WTC11 (cell line): ENCODE measurements at regions not wholly inside any gene's neighbourhood (a gene's known extent, or its start where the extent isn't known, plus 50 kb on each side); places are given as distances from the start of the nearest gene placed in this dataset.

Experiments used
- ATAC-seq: fragments of 200-7000 bp; cut with Tn5 transposase; 2 replicates; pipeline ENCODE4 v1.10.0; 2021; ENCODE audit warnings: mild to moderate bottlenecking, moderate library complexity
- CTCF ChIA-PET: fragments of 300-600 bp; sonication (Branson Sonifier 250); formaldehyde crosslinking; loops from one replicate; lab custom pipeline; 2021; ENCODE audit warnings: antibody characterized with exemption; lab: Charles Lee
- POLR2A ChIA-PET: fragments of 350-600 bp; sonication (Branson Sonifier 250); formaldehyde crosslinking; loops from one replicate; lab custom pipeline; 2021; ENCODE audit warnings: antibody characterized with exemption; lab: Charles Lee
- DNase-seq: peaks from one replicate; pipeline ENCODE4 v3.0.0; 2021; ENCODE audit warnings: low spot score
- H3K27ac Mint-ChIP-seq: 2 replicates; pipeline ENCODE4 v1.8.0; 2021; ENCODE audit warnings: mixed read lengths
- H3K27me3 Mint-ChIP-seq: 2 replicates; pipeline ENCODE4 v1.8.0; 2021; ENCODE audit warnings: low read depth, mild to moderate bottlenecking, moderate library complexity, mixed read lengths
- H3K36me3 Mint-ChIP-seq: 2 replicates; pipeline ENCODE4 v1.8.0; 2021; ENCODE audit warnings: mixed read lengths
- H3K4me1 Mint-ChIP-seq: 2 replicates; pipeline ENCODE4 v1.8.0; 2022; ENCODE audit warnings: mixed read lengths
- H3K4me3 Mint-ChIP-seq: 2 replicates; pipeline ENCODE4 v1.8.0; 2021; ENCODE audit warnings: mild to moderate bottlenecking, moderate library complexity, mixed read lengths
- H3K9me3 Mint-ChIP-seq: 2 replicates; pipeline ENCODE4 v1.8.0; 2021; ENCODE audit warnings: mixed read lengths
- AR ChIP-seq: fragments of 250-450 bp; sonication (Bioruptor Pico); IDR thresholded peaks from 2 replicates; pipeline ENCODE4 v1.9.0; 2021; ENCODE audit warnings: mild to moderate bottlenecking
- CREM ChIP-seq: sonication (generic); formaldehyde crosslinking; IDR thresholded peaks from 2 replicates; pipeline ENCODE4 v1.8.1; 2022; ENCODE audit warnings: mild to moderate bottlenecking, missing genetic modification reagents, moderate library complexity
- CTCF ChIP-seq: fragments of 200-600 bp; IDR thresholded peaks from 2 replicates; pipeline ENCODE4 v1.8.0; 2022; ENCODE audit warnings: antibody characterized with exemption
- ETV6 ChIP-seq: sonication (generic); formaldehyde crosslinking; IDR thresholded peaks from 2 replicates; pipeline ENCODE4 v1.8.1; 2022; ENCODE audit warnings: mild to moderate bottlenecking, missing genetic modification reagents
- FOXK1 ChIP-seq: sonication (generic); formaldehyde crosslinking; IDR thresholded peaks from 2 replicates; pipeline ENCODE4 v1.8.0; 2022; ENCODE audit warnings: mild to moderate bottlenecking, moderate library complexity, missing genetic modification reagents
- GABPB1 ChIP-seq: sonication (generic); formaldehyde crosslinking; IDR thresholded peaks from 2 replicates; pipeline ENCODE4 v1.8.1; 2023; ENCODE audit warnings: mild to moderate bottlenecking, missing genetic modification reagents
- HMGXB4 ChIP-seq: sonication (generic); formaldehyde crosslinking; IDR thresholded peaks from 2 replicates; pipeline ENCODE4 v1.8.1; 2023; ENCODE audit warnings: mild to moderate bottlenecking, moderate library complexity, missing genetic modification reagents
- IRF2 ChIP-seq: sonication (generic); formaldehyde crosslinking; IDR thresholded peaks from 2 replicates; pipeline ENCODE4 v1.8.0; 2022; ENCODE audit warnings: low read depth, missing genetic modification reagents, borderline replicate concordance
- JUN ChIP-seq: sonication (generic); formaldehyde crosslinking; IDR thresholded peaks from 2 replicates; pipeline ENCODE4 v1.8.0; 2023; ENCODE audit warnings: mild to moderate bottlenecking, missing genetic modification reagents
- MAX ChIP-seq: sonication (generic); formaldehyde crosslinking; IDR thresholded peaks from 2 replicates; pipeline ENCODE4 v1.8.0; 2022; ENCODE audit warnings: mild to moderate bottlenecking, missing genetic modification reagents
- NFYB ChIP-seq: sonication (generic); formaldehyde crosslinking; conservative IDR thresholded peaks from 2 replicates; pipeline ENCODE4 v1.8.0; 2022; ENCODE audit warnings: low read depth, missing genetic modification reagents
- OVOL2 ChIP-seq: fragments of 250-450 bp; sonication (Bioruptor Pico); IDR thresholded peaks from 2 replicates; pipeline ENCODE4 v1.9.0; 2021; ENCODE audit warnings: mild to moderate bottlenecking, borderline replicate concordance
- SMAD4 ChIP-seq: sonication (generic); formaldehyde crosslinking; IDR thresholded peaks from 2 replicates; pipeline ENCODE4 v1.8.0; 2022; ENCODE audit warnings: mild to moderate bottlenecking, missing genetic modification reagents
- TEAD4 ChIP-seq: sonication (generic); formaldehyde crosslinking; IDR thresholded peaks from 2 replicates; pipeline ENCODE4 v1.8.0; 2022; ENCODE audit warnings: mild to moderate bottlenecking, missing genetic modification reagents
- USF2 ChIP-seq: sonication (generic); formaldehyde crosslinking; IDR thresholded peaks from 2 replicates; pipeline ENCODE4 v1.8.1; 2023; ENCODE audit warnings: mild to moderate bottlenecking, missing genetic modification reagents, moderate library complexity
- ZNF138 ChIP-seq: sonication (generic); formaldehyde crosslinking; conservative IDR thresholded peaks from 2 replicates; pipeline ENCODE4 v1.8.1; 2022; ENCODE audit warnings: mild to moderate bottlenecking, moderate library complexity, missing genetic modification reagents
- ZNF263 ChIP-seq: sonication (generic); formaldehyde crosslinking; IDR thresholded peaks from 2 replicates; pipeline ENCODE4 v1.8.1; 2022; ENCODE audit warnings: low read depth, mild to moderate bottlenecking, moderate library complexity, missing genetic modification reagents
- ZNF317 ChIP-seq: sonication (generic); formaldehyde crosslinking; IDR thresholded peaks from 2 replicates; pipeline ENCODE4 v1.8.1; 2023; ENCODE audit warnings: low read depth, mild to moderate bottlenecking, moderate library complexity, missing genetic modification reagents, borderline replicate concordance
- ZNF532 ChIP-seq: fragments of 250-450 bp; sonication (Bioruptor Pico); IDR thresholded peaks from 2 replicates; pipeline ENCODE4 v1.9.0; 2021; ENCODE audit warnings: mild to moderate bottlenecking, borderline replicate concordance
- ZNF671 ChIP-seq: fragments of 250-450 bp; sonication (Bioruptor Pico); IDR thresholded peaks from 2 replicates; pipeline ENCODE4 v1.8.0; 2021; ENCODE audit warnings: mild to moderate bottlenecking
- ZSCAN18 ChIP-seq: fragments of 250-450 bp; sonication (Bioruptor Pico); IDR thresholded peaks from 2 replicates; pipeline ENCODE4 v2.1.2; 2022; ENCODE audit warnings: mild to moderate bottlenecking, moderate library complexity

GRCh38 chr11:81487109-81487508 lies 1246.6 kb downstream of the FAM181B start:
- DNase-seq = no peak
- Mint-ChIP-seq H3K27ac (no peak overlapping the region), H3K4me3 (no peak overlapping the region), H3K9me3 (no peaks in the 10 kb centered on the region), H3K4me1 (peaks cover 11% of the 10 kb centered on the region), H3K27me3 (no peaks in the 10 kb centered on the region)
- POLR2A ChIA-PET = no interaction called here
- ATAC-seq = no peak
- TF ChIP-seq TEAD4 = no peak
- no peak for TF ChIP-seq ZNF263
- TF ChIP-seq CTCF = no peak
- no peak for TF ChIP-seq ZSCAN18 (CRISPR knock-in tag)
- no peak for TF ChIP-seq ETV6 (CRISPR knock-in tag)
- TF ChIP-seq CREM (CRISPR knock-in tag) = no peak
- no peak for TF ChIP-seq IRF2 (CRISPR knock-in tag)
- TF ChIP-seq FOXK1 (CRISPR knock-in tag) = no peak
- TF ChIP-seq ZNF317 (CRISPR knock-in tag) = no peak
- TF ChIP-seq NFYB = no peak
- TF ChIP-seq JUN (CRISPR knock-in tag) = no peak
- no peak for TF ChIP-seq GABPB1
- TF ChIP-seq SMAD4 (CRISPR knock-in tag) = no peak
- no peak for TF ChIP-seq ZNF671 (CRISPR knock-in tag)
- TF ChIP-seq OVOL2 (CRISPR knock-in tag) = no peak
- TF ChIP-seq AR = no peak
- no peak for TF ChIP-seq HMGXB4
- TF ChIP-seq, all 79 proteins: peak for 0
- H3K36me3 Mint-ChIP-seq = no peaks in the 10 kb centered on the region
- CTCF ChIA-PET = no interaction called here

GRCh38 chr11:81484196-81484595 lies 1249.5 kb downstream of the FAM181B start:
- Mint-ChIP-seq H3K4me1 (no peaks in the 10 kb centered on the region; the same call in 1 of the 2 replicates), H3K27ac (no peak overlapping the region), H3K27me3 (no peaks in the 10 kb centered on the region), H3K9me3 (no peaks in the 10 kb centered on the region), H3K4me3 (no peak overlapping the region), H3K36me3 (no peaks in the 10 kb centered on the region)
- CTCF ChIA-PET = no interaction called here
- POLR2A ChIA-PET = interaction anchor here (0.7 kb wide), 1 partner anchor 9 kb away, joined by 3 read pairs; no protein-coding TSS in a partner anchor
- no peak for DNase-seq
- ATAC-seq = no peak
- TF ChIP-seq ZNF138 (no peak), ZNF532 (CRISPR knock-in tag) (no peak), MAX (no peak), USF2 (no peak)
